ENCODE measurements at regions not wholly inside any gene's neighbourhood (a gene's known extent, or its start where the extent isn't known, plus 50 kb on each side); places are given as distances from the start of the nearest gene placed in this dataset.

DNA sequence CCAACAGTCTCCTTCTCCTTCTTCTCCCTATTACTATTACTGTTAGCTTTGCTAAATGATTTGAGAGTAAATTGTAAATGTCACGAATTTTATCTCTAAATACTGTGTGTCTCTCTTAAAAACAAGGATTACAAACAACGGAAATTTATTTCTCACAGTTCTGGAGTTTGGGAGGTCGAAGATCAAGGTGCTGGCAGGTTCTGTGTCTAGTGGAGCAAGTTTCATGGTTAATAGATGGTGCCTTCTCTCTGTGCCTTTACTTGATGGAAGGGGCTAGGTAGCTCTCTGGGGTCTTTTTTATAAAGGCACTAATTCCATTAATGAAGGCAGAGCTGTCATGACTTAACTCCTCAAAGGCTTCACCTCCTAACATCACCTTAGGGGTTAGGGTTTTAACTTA, 237.9 kb downstream of the MAN2A1 start:
- Histone ChIP-seq H2BK20ac (ENCODE audit: low read depth, low read length) (no peak overlapping the region), H2BK120ac (ENCODE audit: low read depth, low read length) (no peak overlapping the region), H2AK5ac (ENCODE audit: low read depth, low read length) (no peak overlapping the region), H3K4me2 (ENCODE audit: low read depth, low read length) (no peak overlapping the region), H2BK5ac (ENCODE audit: low read depth, low read length, poor library complexity, severe bottlenecking) (no peak overlapping the region), H3K9me3 (ENCODE audit: control insufficient read depth, insufficient read depth, low read length) (no peaks in the 10 kb centered on the region), H4K8ac (ENCODE audit: low read depth in 2 of 2, low read length in 2 of 2) (no peak overlapping the region), H3K14ac (replicated peaks; ENCODE audit: low read depth, low read length) (no peak overlapping the region), H3K18ac (ENCODE audit: low read depth, low read length) (no peak overlapping the region), H3K4ac (ENCODE audit: low read depth, low read length) (no peak overlapping the region), H4K20me1 (ENCODE audit: insufficient read depth, low read length) (no peaks in the 10 kb centered on the region), H3K27me3 (ENCODE audit: control insufficient read depth, insufficient read depth, low read length) (no peaks in the 10 kb centered on the region), H2AFZ (replicated peaks; ENCODE audit: low read length, poor library complexity) (no peak overlapping the region), H3K4me1 (ENCODE audit: control insufficient read depth, insufficient read depth, low read length) (peaks cover 2% of the 10 kb centered on the region; the same call in 1 of the 2 replicates), H3K56ac (ENCODE audit: extremely low read depth, insufficient read depth, low read length) (no peak overlapping the region), H3K79me1 (ENCODE audit: low read depth in 1 of 2, low read length in 2 of 2) (no peaks in the 10 kb centered on the region), H3K36me3 (ENCODE audit: control insufficient read depth, insufficient read depth, low read length) (no peaks in the 10 kb centered on the region), H3K9ac (ENCODE audit: low read depth, low read length) (no peak overlapping the region), H2AK9ac (replicated peaks; ENCODE audit: low read depth, low read length, poor library complexity) (no peak overlapping the region), H4K91ac (ENCODE audit: insufficient read depth, low read depth, low read length) (no peak overlapping the region), H4K5ac (ENCODE audit: low read depth, low read length) (no peak overlapping the region), H3K4me3 (ENCODE audit: insufficient read depth, low read depth, low read length) (no peak overlapping the region), H3K23ac (ENCODE audit: low read depth, low read length) (no peak overlapping the region), H3K27ac (ENCODE audit: insufficient read depth, low read length) (no peak overlapping the region), H2BK15ac (ENCODE audit: low read depth, low read length) (no peak overlapping the region), H3K9me1 (ENCODE audit: insufficient read depth, low read length) (no peaks in the 10 kb centered on the region)
- in situ Hi-C loops (cut with MboI; ENCODE audit: low sequenced_read_pairs) (no loop called here), intact Hi-C loops (cut with micrococcal nuclease) (no loop called here), dilution Hi-C loops (cut with HindIII; ENCODE audit: low sequenced_read_pairs, unreplicated experiment) (no loop called here)
- BruUV-seq (replicated peaks): no TSS peak
- WGBS, 2 experiments (ENCODE audit: extremely low coverage in 2 of 2, insufficient read length in 1 of 2): no CpG with 5 or more reads among the region's 3 CpGs
- DNase-seq: no peak
- TF ChIP-seq, protein P1, sequence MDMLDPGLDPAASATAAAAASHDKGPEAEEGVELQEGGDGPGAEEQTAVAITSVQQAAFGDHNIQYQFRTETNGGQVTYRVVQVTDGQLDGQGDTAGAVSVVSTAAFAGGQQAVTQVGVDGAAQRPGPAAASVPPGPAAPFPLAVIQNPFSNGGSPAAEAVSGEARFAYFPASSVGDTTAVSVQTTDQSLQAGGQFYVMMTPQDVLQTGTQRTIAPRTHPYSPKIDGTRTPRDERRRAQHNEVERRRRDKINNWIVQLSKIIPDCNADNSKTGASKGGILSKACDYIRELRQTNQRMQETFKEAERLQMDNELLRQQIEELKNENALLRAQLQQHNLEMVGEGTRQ (IDR thresholded peaks at IDR 0.05; ENCODE audit: low read depth, low read length): no peak
- TF ChIP-seq MAZ (IDR thresholded peaks at IDR 0.05; ENCODE audit: borderline replicate concordance, low read depth, low read length) (no peak), MXI1 (IDR thresholded peaks at IDR 0.05; ENCODE audit: borderline replicate concordance, low read depth, low read length) (no peak), FOS (IDR thresholded peaks at IDR 0.05; ENCODE audit: low read depth, low read length) (no peak), RFX5 (IDR thresholded peaks at IDR 0.05; ENCODE audit: low read depth, low read length) (no peak), NFE2L2 (IDR thresholded peaks at IDR 0.05; ENCODE audit: low read depth, low read length) (no peak), RCOR1 (IDR thresholded peaks at IDR 0.05; ENCODE audit: insufficient replicate concordance, low read length) (no peak), SMC3 (IDR thresholded peaks at IDR 0.05; ENCODE audit: low read depth, low read length) (no peak), BHLHE40 (IDR thresholded peaks at IDR 0.05; ENCODE audit: low read depth, low read length) (no peak), CHD1 (IDR thresholded peaks at IDR 0.05; ENCODE audit: low read depth, low read length) (no peak), RAD21 (IDR thresholded peaks at IDR 0.05; ENCODE audit: low read length) (no peak)
- POLR2A ChIA-PET (ENCODE audit: unreplicated experiment): no interaction called here
- CTCF ChIA-PET: no interaction called here
- no peak for ATAC-seq (ENCODE audit: low read depth)

Data from IMR-90 (cell line).